ENCODE measurements at regions not wholly inside any gene's neighbourhood (a gene's known extent, or its start where the extent isn't known, plus 50 kb on each side); places are given as distances from the start of the nearest gene placed in this dataset.

DNA sequence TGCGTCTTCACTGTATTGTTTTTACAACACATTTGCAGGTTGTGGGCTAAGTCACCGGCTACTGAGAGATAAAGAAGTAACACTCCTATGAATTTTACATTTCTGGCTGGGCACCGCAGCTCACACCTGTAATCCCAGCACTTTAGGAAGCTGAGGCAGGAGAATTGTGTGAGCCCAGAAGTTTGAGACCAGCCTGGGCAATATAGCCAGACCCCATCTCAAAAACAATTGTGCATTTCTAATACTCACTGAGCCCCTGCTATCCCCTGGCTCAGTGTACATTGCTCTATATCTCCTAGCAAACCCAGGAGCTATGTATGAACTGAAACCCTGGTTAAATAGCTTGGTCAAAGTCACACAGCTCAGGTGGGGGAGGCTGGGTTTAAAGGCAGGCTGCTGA is 108.7 kb downstream of the ZNF281 start:
- Histone ChIP-seq H3K4me3 (no peak overlapping the region), H3K9me3 (no peaks in the 10 kb centered on the region), H3K27me3 (no peaks in the 10 kb centered on the region), H3K4me1 (no peaks in the 10 kb centered on the region), H3K27ac (no peak overlapping the region), H3K36me3 (no peaks in the 10 kb centered on the region)
- TF ChIP-seq, protein P1, sequence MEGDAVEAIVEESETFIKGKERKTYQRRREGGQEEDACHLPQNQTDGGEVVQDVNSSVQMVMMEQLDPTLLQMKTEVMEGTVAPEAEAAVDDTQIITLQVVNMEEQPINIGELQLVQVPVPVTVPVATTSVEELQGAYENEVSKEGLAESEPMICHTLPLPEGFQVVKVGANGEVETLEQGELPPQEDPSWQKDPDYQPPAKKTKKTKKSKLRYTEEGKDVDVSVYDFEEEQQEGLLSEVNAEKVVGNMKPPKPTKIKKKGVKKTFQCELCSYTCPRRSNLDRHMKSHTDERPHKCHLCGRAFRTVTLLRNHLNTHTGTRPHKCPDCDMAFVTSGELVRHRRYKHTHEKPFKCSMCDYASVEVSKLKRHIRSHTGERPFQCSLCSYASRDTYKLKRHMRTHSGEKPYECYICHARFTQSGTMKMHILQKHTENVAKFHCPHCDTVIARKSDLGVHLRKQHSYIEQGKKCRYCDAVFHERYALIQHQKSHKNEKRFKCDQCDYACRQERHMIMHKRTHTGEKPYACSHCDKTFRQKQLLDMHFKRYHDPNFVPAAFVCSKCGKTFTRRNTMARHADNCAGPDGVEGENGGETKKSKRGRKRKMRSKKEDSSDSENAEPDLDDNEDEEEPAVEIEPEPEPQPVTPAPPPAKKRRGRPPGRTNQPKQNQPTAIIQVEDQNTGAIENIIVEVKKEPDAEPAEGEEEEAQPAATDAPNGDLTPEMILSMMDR (IDR thresholded peaks at IDR 0.05) = no peak
- no peak for DNase-seq (ENCODE audit: low spot score)

DNA sequence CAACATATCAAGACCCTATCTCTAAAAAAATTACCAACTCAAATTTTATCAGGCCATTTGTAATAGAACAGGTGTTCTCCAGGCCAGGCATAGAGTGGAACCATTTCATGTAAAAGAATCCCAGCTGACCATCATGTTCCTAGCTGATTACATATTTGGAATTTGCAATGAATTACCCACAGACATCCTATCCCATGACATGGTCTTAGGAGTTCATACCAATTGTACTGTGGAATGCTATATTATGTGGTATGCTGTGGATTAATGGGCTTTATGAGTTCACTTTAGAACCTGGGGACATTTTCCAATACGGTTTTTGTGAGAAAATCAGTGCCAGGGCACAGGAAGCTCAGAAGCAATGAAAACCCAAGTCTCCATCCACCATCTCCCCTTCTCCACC is 110.3 kb downstream of the ZNF281 start:
- Histone ChIP-seq H3K36me3 (no peaks in the 10 kb centered on the region), H3K27ac (no peak overlapping the region), H3K9me3 (no peaks in the 10 kb centered on the region), H3K27me3 (no peaks in the 10 kb centered on the region), H3K4me3 (no peak overlapping the region), H3K4me1 (no peaks in the 10 kb centered on the region)
- DNase-seq (ENCODE audit: low spot score) = no peak
- TF ChIP-seq, protein P1 (IDR thresholded peaks at IDR 0.05) = no peak

DNA sequence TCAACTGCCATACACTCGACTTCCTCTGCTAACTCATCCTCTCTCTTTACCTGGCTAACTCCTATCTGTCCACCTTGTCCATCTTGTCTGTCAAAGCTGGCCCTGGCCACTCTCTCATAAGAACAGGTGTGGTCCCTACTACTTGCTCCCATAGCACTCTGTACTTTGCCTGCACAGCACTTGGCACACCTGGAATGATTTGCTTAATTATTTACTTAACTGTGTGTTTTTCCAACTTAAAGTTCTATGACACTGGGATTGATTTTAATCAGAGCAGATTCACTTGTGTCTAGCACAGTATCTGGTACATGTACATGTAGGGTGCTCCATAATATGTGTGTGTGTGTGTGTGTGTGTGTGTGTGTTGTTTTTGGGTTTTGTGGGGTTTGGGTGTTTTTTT is 111.6 kb downstream of the ZNF281 start:
- Histone ChIP-seq H3K27me3 (no peaks in the 10 kb centered on the region), H3K36me3 (no peaks in the 10 kb centered on the region), H3K27ac (no peak overlapping the region), H3K4me1 (no peaks in the 10 kb centered on the region), H3K9me3 (no peaks in the 10 kb centered on the region), H3K4me3 (no peak overlapping the region)
- no peak for DNase-seq (ENCODE audit: low spot score)
- TF ChIP-seq, protein P1 (IDR thresholded peaks at IDR 0.05) = no peak

DNA sequence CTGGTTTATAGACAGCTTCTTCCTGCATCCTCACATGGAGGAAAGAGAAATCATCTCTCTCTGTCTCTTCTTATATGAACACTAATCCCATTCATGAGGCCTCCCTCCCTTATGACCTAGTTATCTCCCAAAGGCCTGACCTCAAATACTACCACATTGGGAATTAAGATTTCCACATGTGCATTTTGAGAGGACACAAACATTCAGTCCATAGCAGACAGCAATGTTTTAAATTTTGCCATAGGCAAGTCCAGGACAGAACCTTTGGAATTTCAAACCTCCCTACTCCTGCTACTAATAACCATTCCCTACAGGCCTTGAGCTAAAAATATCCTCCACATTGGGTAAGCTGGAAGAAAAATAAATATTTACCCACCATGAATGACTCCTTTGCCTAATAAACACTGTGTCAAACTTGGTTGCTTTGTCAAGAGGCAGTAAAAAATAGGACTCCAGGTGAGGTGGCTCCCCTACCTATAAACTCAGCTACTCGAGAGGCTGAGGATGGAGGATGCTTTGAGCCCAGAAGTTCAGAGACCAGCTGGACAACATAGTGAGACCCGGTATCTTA is 113.7 kb downstream of the ZNF281 start:
- Histone ChIP-seq H3K27me3 (no peaks in the 10 kb centered on the region), H3K4me3 (no peak overlapping the region), H3K4me1 (no peaks in the 10 kb centered on the region), H3K36me3 (no peaks in the 10 kb centered on the region), H3K9me3 (no peaks in the 10 kb centered on the region), H3K27ac (no peak overlapping the region)
- no peak for DNase-seq (ENCODE audit: low spot score)
- TF ChIP-seq, protein P1 (IDR thresholded peaks at IDR 0.05) = no peak

DNA sequence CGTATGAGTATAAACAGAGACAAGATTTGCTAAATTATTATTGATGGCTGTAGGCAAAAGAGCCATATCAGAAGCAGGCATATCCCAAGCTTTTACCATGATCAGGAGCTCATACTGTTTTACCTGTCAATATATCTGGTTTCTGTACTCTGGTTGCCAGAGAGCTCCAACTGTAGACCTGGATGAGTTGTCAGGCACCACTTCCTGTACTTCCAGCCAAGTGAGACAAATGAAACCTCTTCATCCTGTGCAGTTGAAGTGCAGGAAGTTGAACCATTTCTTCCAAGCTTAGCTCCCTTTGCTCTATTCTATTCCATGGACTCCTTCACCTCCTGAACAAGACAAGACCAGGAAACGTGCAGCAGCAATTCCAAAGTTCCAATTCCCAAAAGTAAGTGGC is 115.6 kb downstream of the ZNF281 start:
- TF ChIP-seq, protein P1 (IDR thresholded peaks at IDR 0.05) = no peak
- Histone ChIP-seq H3K27me3 (no peaks in the 10 kb centered on the region), H3K9me3 (no peaks in the 10 kb centered on the region), H3K4me1 (no peaks in the 10 kb centered on the region), H3K4me3 (no peak overlapping the region), H3K36me3 (no peaks in the 10 kb centered on the region), H3K27ac (no peak overlapping the region)
- no peak for DNase-seq (ENCODE audit: low spot score)

DNA sequence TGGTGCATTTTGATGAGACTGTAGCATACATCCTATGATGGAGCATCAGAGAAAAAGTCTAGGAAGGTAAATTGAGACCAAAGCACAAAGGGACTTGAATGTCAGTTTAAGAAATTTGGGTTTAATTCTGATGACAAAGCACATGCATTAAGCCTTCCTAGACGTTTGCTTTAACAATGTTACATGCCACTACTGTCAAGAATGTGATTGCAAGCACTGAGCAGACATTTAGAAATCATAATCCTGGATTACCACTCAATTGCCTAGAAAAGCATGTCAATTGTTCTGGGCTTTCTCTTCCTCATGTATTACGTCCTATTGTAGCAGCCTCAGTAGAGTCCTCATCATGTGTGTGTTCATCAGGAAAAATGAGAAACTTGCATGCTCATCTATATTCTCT is 117.1 kb downstream of the ZNF281 start:
- TF ChIP-seq, protein P1 (IDR thresholded peaks at IDR 0.05) = no peak
- no peak for DNase-seq (ENCODE audit: low spot score)
- Histone ChIP-seq H3K36me3 (no peaks in the 10 kb centered on the region), H3K27me3 (no peaks in the 10 kb centered on the region), H3K9me3 (no peaks in the 10 kb centered on the region), H3K27ac (no peak overlapping the region), H3K4me1 (no peaks in the 10 kb centered on the region), H3K4me3 (no peak overlapping the region)
